ENCODE measurements at regions not wholly inside any gene's neighbourhood (a gene's known extent, or its start where the extent isn't known, plus 50 kb on each side); places are given as distances from the start of the nearest gene placed in this dataset.

GRCh38 chr16:74092336-74092735 is 204.3 kb upstream of the PSMD7 start:
- Histone ChIP-seq H3K27me3 (ENCODE audit: control insufficient read depth, insufficient read depth, low read length) (no peaks in the 10 kb centered on the region), H3K4me2 (ENCODE audit: low read length) (no peak overlapping the region), H3K9ac (ENCODE audit: low read depth, low read length) (no peak overlapping the region), H3K4me1 (ENCODE audit: control insufficient read depth, insufficient read depth, low read length) (no peaks in the 10 kb centered on the region), H3K9me3 (replicated peaks; ENCODE audit: low read length) (no peaks in the 10 kb centered on the region), H3K36me3 (ENCODE audit: insufficient read depth, low read length) (no peaks in the 10 kb centered on the region), H3K4me3 (ENCODE audit: low read length) (no peak overlapping the region)

DNA sequence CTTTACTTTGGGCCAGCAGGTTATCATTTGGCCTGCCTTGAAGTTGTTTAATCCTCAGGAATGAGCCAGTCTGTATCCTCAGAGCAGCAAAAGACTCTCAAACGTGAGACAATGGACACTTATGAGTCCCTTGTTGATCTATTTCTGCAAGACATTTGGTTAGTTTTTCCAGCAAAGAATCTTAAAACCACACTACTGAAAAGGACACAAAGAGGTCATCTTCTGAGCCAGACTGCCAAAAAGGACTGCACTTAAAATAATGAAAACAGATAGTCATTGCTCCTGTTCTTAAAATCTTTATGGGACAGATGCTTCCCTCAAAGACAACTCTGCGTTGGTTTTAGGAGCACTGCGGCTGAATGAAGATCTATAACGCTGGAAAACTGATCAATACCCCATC is 205.7 kb upstream of the PSMD7 start:
- H3K27me3 ChIP-seq (ENCODE audit: control insufficient read depth, insufficient read depth, low read length): no peaks in the 10 kb centered on the region
- H3K36me3 ChIP-seq (ENCODE audit: insufficient read depth, low read length): no peaks in the 10 kb centered on the region
- H3K4me3 ChIP-seq (ENCODE audit: low read length): no peak overlapping the region
- no peak overlapping the region for H3K9ac ChIP-seq (ENCODE audit: low read depth, low read length)
- H3K4me2 ChIP-seq (ENCODE audit: low read length): no peak overlapping the region
- no peaks in the 10 kb centered on the region for H3K9me3 ChIP-seq (replicated peaks; ENCODE audit: low read length)
- no peaks in the 10 kb centered on the region for H3K4me1 ChIP-seq (ENCODE audit: control insufficient read depth, insufficient read depth, low read length)

- Histone ChIP-seq H3K36me3 (ENCODE audit: insufficient read depth, low read length) (no peaks in the 10 kb centered on the region), H3K9me3 (replicated peaks; ENCODE audit: low read length) (no peaks in the 10 kb centered on the region), H3K27me3 (ENCODE audit: control insufficient read depth, insufficient read depth, low read length) (no peaks in the 10 kb centered on the region), H3K4me2 (ENCODE audit: low read length) (no peak overlapping the region), H3K4me1 (ENCODE audit: control insufficient read depth, insufficient read depth, low read length) (no peaks in the 10 kb centered on the region), H3K9ac (ENCODE audit: low read depth, low read length) (no peak overlapping the region), H3K4me3 (ENCODE audit: low read length) (no peak overlapping the region)
Observed at GRCh38 chr16:74083541-74083940, 213.1 kb upstream of the PSMD7 start.

DNA sequence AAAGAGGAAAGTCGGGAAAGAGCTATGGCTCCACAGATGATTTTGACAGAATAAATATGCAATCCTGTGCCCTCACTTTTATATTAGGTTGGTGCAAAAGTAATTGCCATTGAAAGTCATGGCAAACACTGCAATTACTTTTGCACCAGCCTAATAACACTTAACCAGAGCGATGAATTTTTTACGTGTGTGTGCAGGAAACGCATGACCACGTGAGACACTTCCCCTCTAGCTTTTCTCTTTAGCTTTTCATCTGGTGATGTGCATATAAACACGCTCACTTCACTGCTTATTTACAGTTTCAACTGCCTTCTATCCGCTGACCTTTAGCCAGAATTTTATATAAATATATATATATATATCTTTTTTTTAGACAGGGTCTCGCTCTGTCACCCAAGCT is 216.3 kb upstream of the PSMD7 start:
- Histone ChIP-seq H3K4me1 (ENCODE audit: control insufficient read depth, insufficient read depth, low read length) (no peaks in the 10 kb centered on the region), H3K9me3 (replicated peaks; ENCODE audit: low read length) (no peaks in the 10 kb centered on the region), H3K27me3 (ENCODE audit: control insufficient read depth, insufficient read depth, low read length) (no peaks in the 10 kb centered on the region), H3K4me2 (ENCODE audit: low read length) (no peak overlapping the region), H3K36me3 (ENCODE audit: insufficient read depth, low read length) (no peaks in the 10 kb centered on the region), H3K4me3 (ENCODE audit: low read length) (no peak overlapping the region), H3K9ac (ENCODE audit: low read depth, low read length) (no peak overlapping the region)

GRCh38 chr16:74079232-74079586 is 217.4 kb upstream of the PSMD7 start:
- Histone ChIP-seq H3K36me3 (ENCODE audit: insufficient read depth, low read length) (no peaks in the 10 kb centered on the region), H3K9me3 (replicated peaks; ENCODE audit: low read length) (no peaks in the 10 kb centered on the region), H3K4me2 (ENCODE audit: low read length) (no peak overlapping the region), H3K4me3 (ENCODE audit: low read length) (no peak overlapping the region), H3K4me1 (ENCODE audit: control insufficient read depth, insufficient read depth, low read length) (no peaks in the 10 kb centered on the region), H3K9ac (ENCODE audit: low read depth, low read length) (no peak overlapping the region), H3K27me3 (ENCODE audit: control insufficient read depth, insufficient read depth, low read length) (no peaks in the 10 kb centered on the region)

- Histone ChIP-seq H3K4me1 (ENCODE audit: control insufficient read depth, insufficient read depth, low read length) (no peaks in the 10 kb centered on the region), H3K27me3 (ENCODE audit: control insufficient read depth, insufficient read depth, low read length) (no peaks in the 10 kb centered on the region), H3K36me3 (ENCODE audit: insufficient read depth, low read length) (no peaks in the 10 kb centered on the region), H3K9me3 (replicated peaks; ENCODE audit: low read length) (no peaks in the 10 kb centered on the region), H3K4me2 (ENCODE audit: low read length) (no peak overlapping the region), H3K9ac (ENCODE audit: low read depth, low read length) (no peak overlapping the region), H3K4me3 (ENCODE audit: low read length) (no peak overlapping the region)
Observed at GRCh38 chr16:74078511-74079231, 217.9 kb upstream of the PSMD7 start.

GRCh38 chr16:74076568-74076967 is 220.0 kb upstream of the PSMD7 start:
- no peaks in the 10 kb centered on the region for H3K27me3 ChIP-seq (ENCODE audit: control insufficient read depth, insufficient read depth, low read length)
- no peaks in the 10 kb centered on the region for H3K36me3 ChIP-seq (ENCODE audit: insufficient read depth, low read length)
- H3K4me1 ChIP-seq (ENCODE audit: control insufficient read depth, insufficient read depth, low read length): no peaks in the 10 kb centered on the region
- no peak overlapping the region for H3K4me3 ChIP-seq (ENCODE audit: low read length)
- H3K9me3 ChIP-seq (replicated peaks; ENCODE audit: low read length): no peaks in the 10 kb centered on the region
- no peak overlapping the region for H3K9ac ChIP-seq (ENCODE audit: low read depth, low read length)
- no peak overlapping the region for H3K4me2 ChIP-seq (ENCODE audit: low read length)

DNA sequence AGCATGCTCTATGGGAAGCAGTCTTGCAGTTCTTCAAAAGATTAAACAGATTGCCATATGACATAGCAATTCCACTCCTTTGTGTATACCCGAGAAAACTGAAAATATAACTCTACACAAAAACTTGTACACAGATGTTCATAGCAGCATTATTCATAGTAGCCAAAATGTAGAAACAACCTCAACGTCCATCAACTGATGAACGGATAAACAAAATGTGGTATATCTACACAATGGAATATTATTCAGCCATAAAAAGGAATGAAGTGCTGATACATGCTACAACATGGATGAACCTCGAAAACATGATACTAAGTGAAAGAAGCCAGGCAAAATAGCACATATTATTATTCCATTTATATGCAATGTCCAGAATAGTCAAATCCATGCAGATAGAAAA is 221.2 kb upstream of the PSMD7 start:
- no peak overlapping the region for H3K9ac ChIP-seq (ENCODE audit: low read depth, low read length)
- H3K4me1 ChIP-seq (ENCODE audit: control insufficient read depth, insufficient read depth, low read length): no peaks in the 10 kb centered on the region
- no peaks in the 10 kb centered on the region for H3K9me3 ChIP-seq (replicated peaks; ENCODE audit: low read length)
- H3K4me3 ChIP-seq (ENCODE audit: low read length): no peak overlapping the region
- H3K36me3 ChIP-seq (ENCODE audit: insufficient read depth, low read length): no peaks in the 10 kb centered on the region
- no peak overlapping the region for H3K4me2 ChIP-seq (ENCODE audit: low read length)
- no peaks in the 10 kb centered on the region for H3K27me3 ChIP-seq (ENCODE audit: control insufficient read depth, insufficient read depth, low read length)

DNA sequence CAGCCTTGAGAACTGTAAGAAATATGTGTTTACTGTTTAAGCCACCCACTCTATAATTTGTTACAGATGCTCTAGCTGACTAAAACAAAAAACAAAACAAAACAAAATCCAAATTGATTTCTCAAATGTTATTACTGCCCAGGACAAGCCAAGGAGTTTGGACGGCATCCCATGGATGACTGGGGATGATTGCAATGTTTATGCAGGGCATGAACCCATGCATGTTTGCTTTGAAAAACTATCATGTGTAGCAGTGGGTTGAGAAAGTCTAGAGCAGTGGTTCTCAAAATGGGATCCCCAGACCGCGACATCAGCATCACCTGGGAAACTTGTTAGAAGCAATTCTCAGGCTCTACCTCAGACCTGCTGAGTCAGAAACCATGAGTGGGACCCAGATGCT is 223.2 kb upstream of the PSMD7 start:
- H3K9ac ChIP-seq (ENCODE audit: low read depth, low read length): no peak overlapping the region
- H3K27me3 ChIP-seq (ENCODE audit: control insufficient read depth, insufficient read depth, low read length): no peaks in the 10 kb centered on the region
- H3K36me3 ChIP-seq (ENCODE audit: insufficient read depth, low read length): no peaks in the 10 kb centered on the region
- no peak overlapping the region for H3K4me3 ChIP-seq (ENCODE audit: low read length)
- no peak overlapping the region for H3K4me2 ChIP-seq (ENCODE audit: low read length)
- H3K4me1 ChIP-seq (ENCODE audit: control insufficient read depth, insufficient read depth, low read length): no peaks in the 10 kb centered on the region
- H3K9me3 ChIP-seq (replicated peaks; ENCODE audit: low read length): no peaks in the 10 kb centered on the region

GRCh38 chr16:74071996-74072535 is 224.5 kb upstream of the PSMD7 start:
- no peak overlapping the region for H3K4me2 ChIP-seq (ENCODE audit: low read length)
- H3K27me3 ChIP-seq (ENCODE audit: control insufficient read depth, insufficient read depth, low read length): no peaks in the 10 kb centered on the region
- no peak overlapping the region for H3K9ac ChIP-seq (ENCODE audit: low read depth, low read length)
- no peaks in the 10 kb centered on the region for H3K4me1 ChIP-seq (ENCODE audit: control insufficient read depth, insufficient read depth, low read length)
- H3K36me3 ChIP-seq (ENCODE audit: insufficient read depth, low read length): no peaks in the 10 kb centered on the region
- no peaks in the 10 kb centered on the region for H3K9me3 ChIP-seq (replicated peaks; ENCODE audit: low read length)
- no peak overlapping the region for H3K4me3 ChIP-seq (ENCODE audit: low read length)

- no peaks in the 10 kb centered on the region for H3K27me3 ChIP-seq (ENCODE audit: control insufficient read depth, insufficient read depth, low read length)
Observed at GRCh38 chr16:74070237-74070636, 226.4 kb upstream of the PSMD7 start.

DNA sequence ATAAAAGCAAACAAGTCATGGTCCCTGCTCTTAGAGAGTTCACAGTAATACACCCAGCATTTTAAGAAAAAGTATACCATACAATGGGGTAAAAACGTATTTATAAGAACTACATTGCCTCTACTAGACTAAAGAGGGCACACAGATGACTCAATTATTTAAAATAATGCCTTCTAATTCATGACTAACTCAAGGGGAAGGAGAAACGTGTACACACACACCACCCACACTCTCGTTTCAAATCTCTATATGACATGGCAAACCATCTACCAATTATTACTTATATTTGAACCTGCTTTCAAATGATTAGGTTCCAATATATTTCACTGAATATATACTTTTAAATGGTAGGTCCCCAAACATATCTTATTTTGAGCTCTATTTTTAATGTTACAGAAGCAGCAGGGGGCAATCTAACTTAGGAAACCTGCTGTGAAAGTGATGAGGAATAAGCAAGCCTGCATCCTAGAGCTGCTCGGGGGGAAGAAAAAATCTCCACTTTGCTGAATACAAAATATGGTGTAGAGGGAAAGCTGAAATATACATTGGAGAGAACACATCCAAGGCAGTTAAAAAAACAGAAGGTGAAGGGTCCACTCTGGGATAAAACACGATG is 232.4 kb upstream of the PSMD7 start:
- Histone ChIP-seq H3K4me1 (ENCODE audit: control insufficient read depth, insufficient read depth, low read length) (no peaks in the 10 kb centered on the region), H3K4me3 (ENCODE audit: low read length) (no peak overlapping the region), H3K9ac (ENCODE audit: low read depth, low read length) (no peak overlapping the region), H3K27me3 (ENCODE audit: control insufficient read depth, insufficient read depth, low read length) (no peaks in the 10 kb centered on the region), H3K36me3 (ENCODE audit: insufficient read depth, low read length) (no peaks in the 10 kb centered on the region), H3K4me2 (ENCODE audit: low read length) (no peak overlapping the region), H3K9me3 (replicated peaks; ENCODE audit: low read length) (no peaks in the 10 kb centered on the region)

More at GRCh38 chr16:74070237-74070636, 226.4 kb upstream of the PSMD7 start:
- Histone ChIP-seq H3K4me3 (ENCODE audit: low read length) (no peak overlapping the region), H3K9me3 (replicated peaks; ENCODE audit: low read length) (no peaks in the 10 kb centered on the region), H3K9ac (ENCODE audit: low read depth, low read length) (no peak overlapping the region), H3K36me3 (ENCODE audit: insufficient read depth, low read length) (no peaks in the 10 kb centered on the region), H3K4me2 (ENCODE audit: low read length) (no peak overlapping the region), H3K4me1 (ENCODE audit: control insufficient read depth, insufficient read depth, low read length) (no peaks in the 10 kb centered on the region)
